ENCODE measurements at regions not wholly inside any gene's neighbourhood (a gene's known extent, or its start where the extent isn't known, plus 50 kb on each side); places are given as distances from the start of the nearest gene placed in this dataset.

- no peak for TF ChIP-seq CBX3 (IDR thresholded peaks at IDR 0.05; ENCODE audit: low read depth)
- no peak for TF ChIP-seq EZH2phosphoT487 (IDR thresholded peaks at IDR 0.05; ENCODE audit: borderline replicate concordance)
- TF ChIP-seq ZBTB33 (IDR thresholded peaks at IDR 0.05; ENCODE audit: extremely low read depth, insufficient replicate concordance, low read length), result no peak
These were observed 158.1 kb upstream of the CHST15 start (continued) for GRCh38 chr10:124251317-124252065.

- POLR2A ChIA-PET, result no interaction called here
These were observed 157.1 kb upstream of the CHST15 start for GRCh38 chr10:124250506-124250905.

More at GRCh38 chr10:124250506-124250905, 157.1 kb upstream of the CHST15 start:
- H2AFZ ChIP-seq (ENCODE audit: low read depth, low read length, poor library complexity, severe bottlenecking), result no peak overlapping the region
- H3K4me3 ChIP-seq (replicated peaks in 1 of 2; ENCODE audit: low read depth in 1 of 2, low read length in 2 of 2), result no peak overlapping the region
- H3K9ac ChIP-seq (ENCODE audit: low read length), result no peak overlapping the region
- no peaks in the 10 kb centered on the region for H3K79me2 ChIP-seq (ENCODE audit: insufficient read depth, low read length)
- no peak overlapping the region for H3K27ac ChIP-seq (ENCODE audit: low read depth, low read length)
- H3K9me2 ChIP-seq (ENCODE audit: insufficient read depth), result no peaks in the 10 kb centered on the region
- no peaks in the 10 kb centered on the region for H3K4me1 ChIP-seq (ENCODE audit: control insufficient read depth in 1 of 2, insufficient read depth in 2 of 2, low read length in 2 of 2)
- no peak for ATAC-seq
- ChIA-PET CTCF (interaction anchor here (1.4 kb wide), 1 partner anchor 256 kb away, joined by 4 read pairs; no protein-coding TSS in a partner anchor), RAD21 (ENCODE audit: low non-redundant PET in 1 of 2, low total read pairs in 2 of 2, uncharacterized antibody in 2 of 2, unreplicated experiment in 2 of 2) (no interaction called here)
- no peaks in the 10 kb centered on the region for H4K20me1 ChIP-seq (ENCODE audit: insufficient read depth)
- intact Hi-C loops (cut with micrococcal nuclease), result loop anchor here (10.0 kb wide), 1 partner anchor 256 kb away; no protein-coding TSS in a partner anchor
- no peaks in the 10 kb centered on the region for H3K27me3 ChIP-seq (ENCODE audit: insufficient read depth, low read length)
- DNase-seq (ENCODE audit: low read depth, low spot score), result no peak
- no peak overlapping the region for H3K4me2 ChIP-seq (ENCODE audit: low read length)
- TF ChIP-seq FOSL1 (IDR thresholded peaks at IDR 0.05; ENCODE audit: low read depth), result no peak
- no peak for TF ChIP-seq SIN3A (IDR thresholded peaks at IDR 0.05; ENCODE audit: low read depth)
- TF ChIP-seq JUND (IDR thresholded peaks at IDR 0.05), result no peak
- TF ChIP-seq TCF7L2 (IDR thresholded peaks at IDR 0.05; ENCODE audit: borderline replicate concordance, extremely low read depth, insufficient read depth, insufficient read length), result no peak
- TF ChIP-seq ELF1 (IDR thresholded peaks at IDR 0.05; ENCODE audit: borderline replicate concordance, low read depth), result no peak
- TF ChIP-seq ZFX (IDR thresholded peaks at IDR 0.05), result no peak
- TF ChIP-seq CEBPB (IDR thresholded peaks at IDR 0.05; ENCODE audit: low read depth), result no peak
- no peak for TF ChIP-seq EZH2 (IDR thresholded peaks at IDR 0.05)
- no peak for TF ChIP-seq MAX (IDR thresholded peaks at IDR 0.05)
- no peak for TF ChIP-seq EZH2phosphoT487 (IDR thresholded peaks at IDR 0.05; ENCODE audit: borderline replicate concordance)
- TF ChIP-seq CTCF (IDR thresholded peaks at IDR 0.05 in 2 of 3, conservative IDR thresholded peaks at IDR 0.05 in 1 of 3; ENCODE audit: borderline replicate concordance in 1 of 3, insufficient read depth in 1 of 3, low read depth in 2 of 3, low read length in 2 of 3), result no peak
- TF ChIP-seq ZNF274 (IDR thresholded peaks at IDR 0.05; ENCODE audit: low read depth, low read length), result no peak
- H3K36me3 ChIP-seq (ENCODE audit: control insufficient read depth in 1 of 2, insufficient read depth in 2 of 2, low read length in 2 of 2), result no peaks in the 10 kb centered on the region
- BruUV-seq (replicated peaks), result no TSS peak
- H3K9me3 ChIP-seq (ENCODE audit: control insufficient read depth in 1 of 2, insufficient read depth in 1 of 2, low read depth in 1 of 2, low read length in 2 of 2), result peaks cover 0 to 3% of the 10 kb centered on the region in 2 experiments; a peak in 1 of 4 replicates
